Vagina (tissue), 2 donors: ENCODE measurements at regions not wholly inside any gene's neighbourhood (a gene's known extent, or its start where the extent isn't known, plus 50 kb on each side); places are given as distances from the start of the nearest gene placed in this dataset.

Experiments used
- DNase-seq, 2 donors: peaks; one replicate each; pipeline ENCODE4 v3.0.0-alpha.2; 2017; ENCODE audit errors: extremely low spot score in 2 of 2
- H3K27ac ChIP-seq: fragments of 200-600 bp; sonication (generic); one replicate; pipeline ENCODE4 v1.5.1; 2019
- H3K27me3 ChIP-seq: fragments of 200-600 bp; sonication (generic); one replicate; pipeline ENCODE4 v1.5.1; 2019
- H3K36me3 ChIP-seq, 2 donors: fragments of 200-600 bp; sonication (generic); one replicate each; pipeline ENCODE4 v1.5.1; 2017 to 2019
- H3K4me1 ChIP-seq: fragments of 200-600 bp; sonication (generic); one replicate; pipeline ENCODE4 v1.5.1; 2019
- H3K4me3 ChIP-seq, 2 donors: fragments of 200-600 bp; sonication (generic); 1 replicate in 1 of 2; 2 replicates in 1 of 2; pipeline ENCODE4 v1.5.1; 2016 to 2019
- H3K9me3 ChIP-seq: fragments of 200-600 bp; sonication (generic); one replicate; pipeline ENCODE4 v1.5.1; 2019
- POLR2A ChIP-seq, 2 donors: fragments of 450-650 bp; IDR thresholded peaks; one replicate each; pipeline ENCODE4 v1.6.1; 2017; ENCODE audit warnings: antibody characterized with exemption in 2 of 2, mild to moderate bottlenecking in 2 of 2, moderate library complexity in 2 of 2
- POLR2AphosphoS5 ChIP-seq, 2 donors: sonication (generic); formaldehyde crosslinking; IDR thresholded peaks; one replicate each; pipeline ENCODE4 v1.9.0; 2017; ENCODE audit warnings: antibody characterized with exemption in 2 of 2, mild to moderate bottlenecking in 2 of 2, low read depth in 1 of 2; ENCODE audit not compliant: insufficient read depth in 1 of 2
- intact Hi-C: fragments of 100-400 bp; cut with DNase I; formaldehyde crosslinking; loops from one replicate; pipeline ENCODE4 v1.15.1; 2023
- TF ChIP-seq, protein P1 (sequence below), 3 experiments: fragments of 450-650 bp in 2 of 3; fragments of 200-600 bp in 1 of 3; sonication (generic) in 1 of 3; IDR thresholded peaks; one replicate each; pipeline ENCODE4 v1.5.1; 2017 to 2019; ENCODE audit warnings: antibody characterized with exemption in 3 of 3, mild to moderate bottlenecking in 2 of 3, moderate library complexity in 2 of 3

DNA sequence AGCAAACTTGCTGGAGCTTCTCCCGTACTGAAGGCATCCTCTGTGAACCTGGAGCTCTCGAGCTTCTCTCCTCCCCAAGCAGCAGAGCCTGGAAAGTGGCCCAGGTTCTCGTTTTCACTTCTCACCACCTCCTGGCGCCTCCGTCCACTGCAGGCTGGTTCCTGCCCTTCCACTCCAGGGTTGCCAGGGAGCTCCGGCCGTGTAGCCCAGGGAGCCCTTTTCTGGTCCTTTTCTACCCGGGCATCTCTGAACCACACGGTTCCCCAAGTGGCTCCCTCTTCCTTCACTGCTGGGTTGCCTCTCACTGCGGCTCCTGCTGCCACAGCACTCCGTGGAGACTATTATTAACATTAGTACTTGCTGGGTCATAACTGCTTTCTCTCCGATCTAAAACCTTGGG is 208.6 kb upstream of the PPP2R2D start:
- TF ChIP-seq POLR2AphosphoS5 (IDR thresholded peaks at IDR 0.05; ENCODE audit: insufficient read depth in 1 of 2, low read depth in 1 of 2) (no peak), POLR2A (IDR thresholded peaks at IDR 0.05) (no peak)
- TF ChIP-seq, protein P1, sequence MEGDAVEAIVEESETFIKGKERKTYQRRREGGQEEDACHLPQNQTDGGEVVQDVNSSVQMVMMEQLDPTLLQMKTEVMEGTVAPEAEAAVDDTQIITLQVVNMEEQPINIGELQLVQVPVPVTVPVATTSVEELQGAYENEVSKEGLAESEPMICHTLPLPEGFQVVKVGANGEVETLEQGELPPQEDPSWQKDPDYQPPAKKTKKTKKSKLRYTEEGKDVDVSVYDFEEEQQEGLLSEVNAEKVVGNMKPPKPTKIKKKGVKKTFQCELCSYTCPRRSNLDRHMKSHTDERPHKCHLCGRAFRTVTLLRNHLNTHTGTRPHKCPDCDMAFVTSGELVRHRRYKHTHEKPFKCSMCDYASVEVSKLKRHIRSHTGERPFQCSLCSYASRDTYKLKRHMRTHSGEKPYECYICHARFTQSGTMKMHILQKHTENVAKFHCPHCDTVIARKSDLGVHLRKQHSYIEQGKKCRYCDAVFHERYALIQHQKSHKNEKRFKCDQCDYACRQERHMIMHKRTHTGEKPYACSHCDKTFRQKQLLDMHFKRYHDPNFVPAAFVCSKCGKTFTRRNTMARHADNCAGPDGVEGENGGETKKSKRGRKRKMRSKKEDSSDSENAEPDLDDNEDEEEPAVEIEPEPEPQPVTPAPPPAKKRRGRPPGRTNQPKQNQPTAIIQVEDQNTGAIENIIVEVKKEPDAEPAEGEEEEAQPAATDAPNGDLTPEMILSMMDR (IDR thresholded peaks at IDR 0.05), result no peak
- no peak overlapping the region for H3K4me3 ChIP-seq
- H3K9me3 ChIP-seq, result no peaks in the 10 kb centered on the region
- no peak overlapping the region for H3K27ac ChIP-seq
- H3K27me3 ChIP-seq, result no peaks in the 10 kb centered on the region
- no peak for DNase-seq
- intact Hi-C loops, result no loop called here
- no peaks in the 10 kb centered on the region for H3K36me3 ChIP-seq
- no peaks in the 10 kb centered on the region for H3K4me1 ChIP-seq

DNA sequence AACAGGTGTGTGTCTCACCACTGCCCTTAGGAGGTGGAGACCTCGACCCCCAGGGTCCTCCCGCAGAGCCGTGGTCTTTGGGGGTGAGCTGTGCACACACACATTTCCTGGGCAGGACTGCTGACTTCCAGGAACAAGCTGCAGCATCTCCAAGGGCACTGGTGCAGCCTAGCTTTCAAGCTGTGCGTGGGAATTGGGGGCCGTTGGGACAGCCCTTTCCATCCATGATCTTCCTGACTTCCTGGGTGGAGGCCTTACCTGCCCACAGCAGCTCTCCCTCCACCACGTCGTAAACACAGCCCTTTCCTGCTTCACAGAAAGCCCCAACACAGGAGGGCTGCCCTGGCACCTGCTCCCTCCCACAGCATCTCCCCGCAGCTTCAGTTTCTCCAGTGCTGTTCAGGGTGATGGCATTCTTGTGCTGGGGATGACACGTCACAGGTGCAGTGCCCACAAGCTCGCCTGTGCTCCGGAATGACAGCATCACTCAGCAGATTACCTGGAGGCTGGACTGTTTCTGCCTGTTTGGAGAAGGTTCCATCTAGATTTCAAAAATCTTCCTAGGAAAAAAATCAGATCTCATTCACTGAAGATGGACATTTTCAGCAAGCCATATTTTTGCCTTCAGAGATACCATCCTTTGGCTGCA is 208.0 kb upstream of the PPP2R2D start:
- Histone ChIP-seq H3K27ac (no peak overlapping the region), H3K27me3 (no peaks in the 10 kb centered on the region), H3K4me3 (no peak overlapping the region), H3K4me1 (no peaks in the 10 kb centered on the region), H3K9me3 (no peaks in the 10 kb centered on the region), H3K36me3 (no peaks in the 10 kb centered on the region)
- intact Hi-C loops, result no loop called here
- no peak for TF ChIP-seq POLR2A (IDR thresholded peaks at IDR 0.05)
- TF ChIP-seq POLR2AphosphoS5 (IDR thresholded peaks at IDR 0.05; ENCODE audit: insufficient read depth in 1 of 2, low read depth in 1 of 2), result no peak
- TF ChIP-seq, protein P1 (IDR thresholded peaks at IDR 0.05), result no peak
- DNase-seq, result no peak

DNA sequence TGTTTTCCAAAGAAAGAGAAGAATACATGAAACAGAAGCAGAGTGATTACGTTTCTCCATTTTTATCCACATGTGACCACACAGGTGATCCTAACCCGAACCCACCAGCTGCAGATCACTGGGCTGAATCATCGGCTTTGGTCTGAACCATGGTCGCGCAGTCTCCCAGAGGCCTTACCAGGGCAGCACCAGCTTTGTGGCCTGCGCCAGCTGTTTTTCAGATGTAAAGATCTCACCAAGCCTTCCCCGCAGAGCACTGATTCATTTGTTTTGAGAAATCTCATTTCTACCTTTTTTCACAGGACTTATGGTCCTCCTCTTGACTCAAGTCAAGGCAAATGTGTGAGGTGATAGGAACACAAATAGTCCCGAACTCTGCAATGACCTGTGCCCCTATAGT is 207.0 kb upstream of the PPP2R2D start:
- Histone ChIP-seq H3K4me1 (no peaks in the 10 kb centered on the region), H3K27me3 (no peaks in the 10 kb centered on the region), H3K9me3 (no peaks in the 10 kb centered on the region), H3K27ac (no peak overlapping the region), H3K36me3 (no peaks in the 10 kb centered on the region), H3K4me3 (no peak overlapping the region)
- no peak for DNase-seq
- intact Hi-C loops, result no loop called here
- no peak for TF ChIP-seq POLR2AphosphoS5 (IDR thresholded peaks at IDR 0.05; ENCODE audit: insufficient read depth in 1 of 2, low read depth in 1 of 2)
- TF ChIP-seq, protein P1 (IDR thresholded peaks at IDR 0.05), result no peak

DNA sequence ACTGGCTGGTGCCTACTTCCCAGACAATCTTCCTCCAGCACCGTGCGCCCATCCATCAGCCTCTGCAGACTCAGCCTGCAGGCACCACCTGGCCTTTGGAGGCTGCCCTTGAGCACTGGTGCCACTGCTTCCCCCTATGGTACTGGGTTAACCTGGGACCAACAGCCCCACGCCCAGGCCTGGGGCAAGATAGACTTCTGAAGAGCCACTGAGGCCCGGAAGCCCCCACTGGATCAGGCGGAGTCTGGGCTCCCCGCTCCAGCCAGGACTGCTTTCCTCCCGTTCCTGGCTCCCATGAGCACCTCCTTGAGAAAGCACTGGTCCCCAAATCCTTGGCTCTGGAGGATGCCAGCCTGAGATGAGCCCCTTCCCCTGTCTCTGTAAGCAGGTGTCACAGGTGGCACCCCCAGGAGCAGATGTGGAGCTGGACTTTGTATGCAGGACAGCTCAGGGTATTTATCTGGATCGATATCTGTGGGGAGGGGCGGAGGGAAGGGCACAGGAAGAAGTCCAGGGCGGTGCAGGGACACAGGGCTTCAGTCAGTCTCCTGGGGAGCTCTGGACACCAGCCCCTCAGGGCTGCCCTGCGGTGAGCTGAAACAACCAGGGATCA is 206.5 kb upstream of the PPP2R2D start:
- Histone ChIP-seq H3K4me1 (no peaks in the 10 kb centered on the region), H3K27ac (no peak overlapping the region), H3K9me3 (no peaks in the 10 kb centered on the region), H3K4me3 (no peak overlapping the region), H3K27me3 (no peaks in the 10 kb centered on the region), H3K36me3 (no peaks in the 10 kb centered on the region)
- intact Hi-C loops, result no loop called here
- DNase-seq, result no peak
- TF ChIP-seq, protein P1 (IDR thresholded peaks at IDR 0.05), result no peak
- TF ChIP-seq POLR2AphosphoS5 (IDR thresholded peaks at IDR 0.05; ENCODE audit: insufficient read depth in 1 of 2, low read depth in 1 of 2), result no peak
- TF ChIP-seq POLR2A (IDR thresholded peaks at IDR 0.05), result no peak

DNA sequence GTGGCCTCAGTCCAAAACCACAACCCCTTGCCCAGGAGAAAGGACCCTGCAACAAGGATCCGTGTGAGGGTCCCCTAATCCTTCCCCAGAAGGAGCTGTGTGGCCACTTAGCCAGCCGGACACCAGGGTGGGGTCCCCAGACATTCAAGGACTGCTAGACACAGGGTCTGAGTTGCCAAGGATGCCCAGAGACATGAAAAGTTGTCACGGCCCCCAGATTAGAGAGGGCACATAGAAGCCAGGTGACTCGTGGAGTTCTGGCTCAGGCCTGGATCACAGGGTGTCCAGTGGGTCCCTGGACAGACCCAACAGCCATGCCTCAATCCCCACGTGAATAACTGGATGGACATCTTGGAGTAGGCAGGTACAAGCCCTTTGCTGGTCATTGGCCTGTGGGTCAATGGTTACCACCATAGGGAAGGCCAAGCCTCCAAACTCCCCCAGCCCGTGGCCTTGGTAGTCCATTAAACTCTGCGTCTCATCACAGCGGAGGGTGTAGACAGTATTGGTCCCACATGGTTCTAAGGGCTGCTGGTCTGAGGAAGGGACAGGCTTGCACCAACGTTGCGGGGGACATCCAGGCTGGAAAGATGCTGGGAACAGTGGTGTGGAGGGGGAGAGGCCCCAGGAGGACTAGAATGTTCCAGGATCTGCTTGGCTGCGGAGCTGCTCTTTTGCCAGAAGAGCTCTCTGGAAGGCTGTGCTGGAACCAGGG is 205.9 kb upstream of the PPP2R2D start:
- H3K4me3 ChIP-seq, result no peak overlapping the region
- DNase-seq, result peak in 1 of 2 donors; percentile 91
- no peaks in the 10 kb centered on the region for H3K27me3 ChIP-seq
- no peaks in the 10 kb centered on the region for H3K4me1 ChIP-seq
- intact Hi-C loops, result no loop called here
- H3K36me3 ChIP-seq, result no peaks in the 10 kb centered on the region
- TF ChIP-seq, protein P1 (IDR thresholded peaks at IDR 0.05), result no peak
- no peak for TF ChIP-seq POLR2AphosphoS5 (IDR thresholded peaks at IDR 0.05; ENCODE audit: insufficient read depth in 1 of 2, low read depth in 1 of 2)
- no peak for TF ChIP-seq POLR2A (IDR thresholded peaks at IDR 0.05)
- no peak overlapping the region for H3K27ac ChIP-seq
- H3K9me3 ChIP-seq, result no peaks in the 10 kb centered on the region
